SK-N-SH (cell line): ENCODE measurements at regions not wholly inside any gene's neighbourhood (a gene's known extent, or its start where the extent isn't known, plus 50 kb on each side); places are given as distances from the start of the nearest gene placed in this dataset.
"Not testable (repeated sequence)": the region's sequence is repeated elsewhere in the genome, so short reads cannot be mapped to it uniquely, and the experiment has no call there.

ENCODE experiments used
- CTCF ChIA-PET: fragments of 300-600, 350-600 bp; formaldehyde crosslinking; extraction: SDS; loops from one replicate; lab custom pipeline; 2021; lab: Yijun Ruan, JAX
- POLR2A ChIA-PET: fragments of 350-600 bp; sonication (Branson Sonifier 250); formaldehyde crosslinking; extraction: SDS; loops from one replicate; lab custom pipeline; 2020; ENCODE audit warnings: antibody characterized with exemption, inconsistent platforms; lab: Yijun Ruan, JAX
- DNase-seq: peaks from one replicate; pipeline ENCODE4 v3.0.0; 2012
- H2AFZ ChIP-seq: fragments of 200-600 bp; sonication (generic); 2 replicates; pipeline ENCODE4 v1.8.1; 2016; ENCODE audit warnings: antibody characterized with exemption, mild to moderate bottlenecking, low read depth
- H3F3A ChIP-seq: fragments of 200-600 bp; sonication (generic); replicated peaks from 2 replicates; pipeline ENCODE3; 2016; ENCODE audit warnings: antibody characterized with exemption, mild to moderate bottlenecking; ENCODE audit not compliant: insufficient read depth
- H3K27ac ChIP-seq, 2 experiments: fragments of 200-500 bp in 1 of 2; fragments of 200-600 bp in 1 of 2; sonication (Bioruptor generic) in 1 of 2; sonication (generic), shearing (Covaris generic) in 1 of 2; 2 replicates each; pipeline versions ENCODE4 v1.5.1 to v1.6.1; 2014 to 2016; ENCODE audit warnings: low read depth in 2 of 2, inconsistent platforms in 1 of 2, low read length in 1 of 2, mild to moderate bottlenecking in 1 of 2, mixed read lengths in 1 of 2
- H3K27me3 ChIP-seq: fragments of 200-600 bp; sonication (generic), shearing (Covaris generic); 2 replicates; pipeline ENCODE4 v1.6.1; 2016; ENCODE audit warnings: mixed run types; ENCODE audit not compliant: insufficient read depth
- H3K36me3 ChIP-seq, 2 experiments: fragments of 200-500 bp in 1 of 2; fragments of 200-600 bp in 1 of 2; sonication (Bioruptor generic) in 1 of 2; sonication (generic) in 1 of 2; replicated peaks in 1 of 2; 2 replicates each; pipeline versions ENCODE3 to v1.5.1; 2014 to 2016; ENCODE audit warnings: low read length in 1 of 2, mild to moderate bottlenecking in 1 of 2; ENCODE audit not compliant: insufficient read depth in 2 of 2, control insufficient read depth in 1 of 2
- H3K4me1 ChIP-seq, 2 experiments: fragments of 200-500 bp in 1 of 2; fragments of 200-600 bp in 1 of 2; sonication (Bioruptor generic) in 1 of 2; sonication (generic), shearing (Covaris generic) in 1 of 2; 2 replicates each; pipeline versions ENCODE4 v1.5.1 to v1.6.1; 2014 to 2016; ENCODE audit warnings: low read depth in 1 of 2, low read length in 1 of 2, mixed run types in 1 of 2; ENCODE audit not compliant: insufficient read depth in 2 of 2, control insufficient read depth in 1 of 2
- H3K4me2 ChIP-seq: fragments of 200-600 bp; sonication (generic), shearing (Covaris generic); 2 replicates; pipeline ENCODE4 v1.6.1; 2017; ENCODE audit warnings: mixed run types
- H3K4me3 ChIP-seq, 2 experiments: fragments of 200-500 bp in 1 of 2; fragments of 200-600 bp in 1 of 2; sonication (Bioruptor generic) in 1 of 2; sonication (generic), shearing (Covaris generic) in 1 of 2; 2 replicates each; pipeline versions ENCODE4 v1.5.1 to v1.8.1; 2014 to 2016; ENCODE audit warnings: low read depth in 2 of 2, inconsistent platforms in 1 of 2, low read length in 1 of 2, mild to moderate bottlenecking in 1 of 2, mixed read lengths in 1 of 2, moderate library complexity in 1 of 2
- H3K79me2 ChIP-seq: fragments of 200-600 bp; sonication (generic); 2 replicates; pipeline ENCODE4 v1.8.1; 2017; ENCODE audit warnings: mild to moderate bottlenecking; ENCODE audit not compliant: insufficient read depth
- H3K9ac ChIP-seq: fragments of 200-600 bp; sonication (generic); 2 replicates; pipeline ENCODE4 v1.6.1; 2017; ENCODE audit warnings: mixed run types
- H3K9me2 ChIP-seq: fragments of 200-600 bp; sonication (generic); 2 replicates; pipeline ENCODE4 v1.6.1; 2017; ENCODE audit warnings: mixed run types
- H3K9me3 ChIP-seq: fragments of 200-600 bp; sonication (generic); 2 replicates; pipeline ENCODE4 v1.6.1; 2017; ENCODE audit warnings: mixed run types, mild to moderate bottlenecking, moderate library complexity
- H4K20me1 ChIP-seq: fragments of 200-600 bp; sonication (generic); 2 replicates; pipeline ENCODE4 v1.6.1; 2017; ENCODE audit warnings: mild to moderate bottlenecking, mixed run types; ENCODE audit not compliant: insufficient read depth
- CHD2 ChIP-seq: fragments of 150-350 bp; IDR thresholded peaks from 2 replicates; pipeline ENCODE4 v1.6.1; 2018; ENCODE audit warnings: low read length; ENCODE audit not compliant: partially characterized antibody
- CTCF ChIP-seq: fragments of 200-600 bp; sonication (generic); IDR thresholded peaks from 2 replicates; pipeline ENCODE4 v1.6.1; 2017; ENCODE audit warnings: antibody characterized with exemption, mild to moderate bottlenecking, moderate library complexity
- ELF1 ChIP-seq: IDR thresholded peaks from 2 replicates; pipeline ENCODE4 v1.4.0; 2012
- EP300 ChIP-seq, 2 experiments: IDR thresholded peaks; 2 replicates each; pipeline versions ENCODE4 v1.4.0 to v1.6.1; 2012; ENCODE audit warnings: borderline replicate concordance in 1 of 2, low read depth in 1 of 2, low read length in 1 of 2
- GABPA ChIP-seq: IDR thresholded peaks from 2 replicates; pipeline ENCODE4 v1.4.0; 2012; ENCODE audit warnings: low read depth, mild to moderate bottlenecking
- JUND ChIP-seq: IDR thresholded peaks from 2 replicates; pipeline ENCODE4 v1.4.0; 2012
- REST ChIP-seq: IDR thresholded peaks from 2 replicates; pipeline ENCODE4 v1.6.1; 2012; ENCODE audit warnings: mild to moderate bottlenecking, low read depth, low read length, moderate library complexity
- USF1 ChIP-seq: IDR thresholded peaks from 2 replicates; pipeline ENCODE4 v1.4.0; 2012; ENCODE audit warnings: low read depth, borderline replicate concordance
- USF2 ChIP-seq: fragments of 150-350 bp; IDR thresholded peaks from 2 replicates; pipeline ENCODE4 v1.6.1; 2017; ENCODE audit warnings: antibody characterized with exemption, low read length, low read depth, borderline replicate concordance
- YY1 ChIP-seq: IDR thresholded peaks from 2 replicates; pipeline ENCODE4 v1.4.0; 2012; ENCODE audit warnings: low read depth, mild to moderate bottlenecking
- WGBS: methylation state at CpG from one replicate; pipeline ENCODE4 v1.1.6; 2017; ENCODE audit warnings: low lambda C conversion rate; 5-methylcytosine and 5-hydroxymethylcytosine counted together
- TF ChIP-seq, protein P1 (sequence below): IDR thresholded peaks from 2 replicates; pipeline ENCODE4 v1.4.0; 2012; ENCODE audit warnings: low read depth, borderline replicate concordance
- TF ChIP-seq, protein P2 (sequence below): IDR thresholded peaks from 2 replicates; pipeline ENCODE4; 2012

- H3K27ac ChIP-seq: no peak overlapping the region
- H3K9ac ChIP-seq: no peak overlapping the region
- no peak overlapping the region for H3K4me2 ChIP-seq
- POLR2A ChIA-PET: no interaction called here
- no peak overlapping the region for H2AFZ ChIP-seq
- no peak overlapping the region for H3K4me3 ChIP-seq
- no peaks in the 10 kb centered on the region for H3K9me2 ChIP-seq
- no peaks in the 10 kb centered on the region for H3F3A ChIP-seq
- no peaks in the 10 kb centered on the region for H3K79me2 ChIP-seq
- no peaks in the 10 kb centered on the region for H3K9me3 ChIP-seq
- TF ChIP-seq CTCF (no peak), USF1 (no peak), USF2 (no peak), JUND (no peak), GABPA (no peak), EP300 (IDR thresholded peaks at IDR 0.05; ENCODE audit: borderline replicate concordance in 1 of 2, low read depth in 1 of 2, low read length in 1 of 2) (no peak), ELF1 (no peak), REST (no peak), CHD2 (no peak), YY1 (no peak)
- TF ChIP-seq, protein P1, sequence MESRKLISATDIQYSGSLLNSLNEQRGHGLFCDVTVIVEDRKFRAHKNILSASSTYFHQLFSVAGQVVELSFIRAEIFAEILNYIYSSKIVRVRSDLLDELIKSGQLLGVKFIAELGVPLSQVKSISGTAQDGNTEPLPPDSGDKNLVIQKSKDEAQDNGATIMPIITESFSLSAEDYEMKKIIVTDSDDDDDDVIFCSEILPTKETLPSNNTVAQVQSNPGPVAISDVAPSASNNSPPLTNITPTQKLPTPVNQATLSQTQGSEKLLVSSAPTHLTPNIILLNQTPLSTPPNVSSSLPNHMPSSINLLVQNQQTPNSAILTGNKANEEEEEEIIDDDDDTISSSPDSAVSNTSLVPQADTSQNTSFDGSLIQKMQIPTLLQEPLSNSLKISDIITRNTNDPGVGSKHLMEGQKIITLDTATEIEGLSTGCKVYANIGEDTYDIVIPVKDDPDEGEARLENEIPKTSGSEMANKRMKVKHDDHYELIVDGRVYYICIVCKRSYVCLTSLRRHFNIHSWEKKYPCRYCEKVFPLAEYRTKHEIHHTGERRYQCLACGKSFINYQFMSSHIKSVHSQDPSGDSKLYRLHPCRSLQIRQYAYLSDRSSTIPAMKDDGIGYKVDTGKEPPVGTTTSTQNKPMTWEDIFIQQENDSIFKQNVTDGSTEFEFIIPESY: no peak
- TF ChIP-seq, protein P2, sequence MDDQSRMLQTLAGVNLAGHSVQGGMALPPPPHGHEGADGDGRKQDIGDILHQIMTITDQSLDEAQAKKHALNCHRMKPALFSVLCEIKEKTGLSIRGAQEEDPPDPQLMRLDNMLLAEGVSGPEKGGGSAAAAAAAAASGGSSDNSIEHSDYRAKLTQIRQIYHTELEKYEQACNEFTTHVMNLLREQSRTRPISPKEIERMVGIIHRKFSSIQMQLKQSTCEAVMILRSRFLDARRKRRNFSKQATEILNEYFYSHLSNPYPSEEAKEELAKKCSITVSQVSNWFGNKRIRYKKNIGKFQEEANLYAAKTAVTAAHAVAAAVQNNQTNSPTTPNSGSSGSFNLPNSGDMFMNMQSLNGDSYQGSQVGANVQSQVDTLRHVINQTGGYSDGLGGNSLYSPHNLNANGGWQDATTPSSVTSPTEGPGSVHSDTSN: no peak
- no peaks in the 10 kb centered on the region for H4K20me1 ChIP-seq
- no peaks in the 10 kb centered on the region for H3K36me3 ChIP-seq
- 60% methylated on average over 47 of the region's 105 CpGs for WGBS
- CTCF ChIA-PET: interaction anchor here (1.4 kb wide), 1 partner anchor 21 kb away, joined by 3 read pairs; no protein-coding TSS in a partner anchor
- H3K4me1 ChIP-seq: no peaks in the 10 kb centered on the region
- H3K27me3 ChIP-seq: no peaks in the 10 kb centered on the region
- no peak for DNase-seq
Measured at GRCh38 chr18:14999085-14999975, 251.4 kb downstream of the ANKRD30B start.

- H4K20me1 ChIP-seq, H3K36me3 ChIP-seq, H2AFZ ChIP-seq, H3F3A ChIP-seq, H3K9me2 ChIP-seq, H3K9ac ChIP-seq, H3K9me3 ChIP-seq, H3K27ac ChIP-seq, H3K4me1 ChIP-seq, POLR2A ChIA-PET, H3K4me3 ChIP-seq, H3K79me2 ChIP-seq, DNase-seq, H3K27me3 ChIP-seq, H3K4me2 ChIP-seq: not testable (repeated sequence)
- WGBS: 12% methylated on average over 11 of the region's 54 CpGs
- CTCF ChIA-PET: interaction anchor here (1.4 kb wide), 1 partner anchor 22 kb away, joined by 3 read pairs; no protein-coding TSS in a partner anchor
Measured at GRCh38 chr18:15000119-15001037, 252.4 kb downstream of the ANKRD30B start.
